NCI-H1930 (cell line): ENCODE measurements at regions not wholly inside any gene's neighbourhood (a gene's known extent, or its start where the extent isn't known, plus 50 kb on each side); places are given as distances from the start of the nearest gene placed in this dataset.
A peak's percentile ranks its signal among the peaks of the same experiment; 100 is the strongest.
"Not testable (repeated sequence)": the region's sequence is repeated elsewhere in the genome, so short reads cannot be mapped to it uniquely, and the experiment has no call there.

Experiments used
- DNase-seq, 2 experiments: peaks; one replicate each; lab custom pipeline; 2025; lab: John Stamatoyannopoulos, UW

DNA sequence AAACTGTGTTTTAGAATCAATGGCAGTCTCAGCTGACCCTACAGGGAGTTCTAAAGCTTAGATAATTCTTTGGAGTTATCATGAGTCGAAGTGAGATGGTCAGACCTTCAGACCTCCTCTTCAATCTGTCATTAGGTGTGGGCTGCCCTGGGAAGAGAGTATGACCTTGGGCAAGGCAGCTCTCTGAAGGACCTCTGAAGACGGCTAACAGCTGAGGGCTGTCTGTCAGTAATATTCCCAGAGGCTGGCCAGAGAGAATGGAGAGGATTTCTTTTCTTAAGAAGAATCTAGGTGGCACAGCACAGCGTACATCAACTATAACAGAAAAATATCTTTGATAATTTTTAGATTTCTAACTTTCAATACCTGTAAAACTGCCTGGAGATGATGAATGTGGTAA lies 379.4 kb downstream of the ZNF674 start:
- DNase-seq = no peak

DNA sequence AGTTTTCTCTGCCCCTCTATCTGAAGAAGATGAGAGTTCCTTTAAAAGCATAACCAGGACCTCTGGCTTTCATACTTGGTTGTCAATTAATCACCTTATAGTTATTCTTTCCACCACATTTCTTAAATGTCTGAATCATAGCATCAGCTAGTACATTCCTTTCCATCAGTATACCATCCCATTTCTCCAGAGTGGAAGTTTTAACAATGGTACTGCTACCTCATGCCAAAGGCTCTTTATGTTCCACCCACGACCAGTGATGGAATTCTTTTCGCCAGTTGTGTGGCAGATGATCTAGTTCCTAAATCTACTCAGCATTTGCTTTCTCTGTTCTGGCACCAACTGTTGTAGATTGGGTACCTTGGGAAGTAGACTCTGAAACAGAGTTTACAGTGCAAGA lies 379.8 kb downstream of the ZNF674 start:
- no peak for DNase-seq

DNA sequence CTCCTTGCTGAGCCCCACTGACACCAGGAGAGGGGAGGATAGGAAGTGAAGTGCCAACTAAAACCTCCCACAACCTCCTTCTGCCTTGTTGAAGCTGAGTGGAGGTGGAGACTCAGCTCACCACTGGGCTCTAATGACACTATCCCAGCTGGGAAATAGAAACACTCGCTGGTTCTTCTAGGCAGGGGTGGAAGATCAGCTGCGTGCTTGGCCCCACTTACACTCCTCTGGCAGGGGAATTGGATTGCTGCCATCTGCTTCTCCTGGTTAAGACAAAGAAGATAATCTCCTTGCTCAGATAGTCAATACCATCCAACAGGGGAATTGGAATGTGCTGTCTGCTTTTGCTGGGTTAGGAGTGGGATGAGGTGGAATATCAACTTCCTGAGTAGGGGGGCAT lies 392.5 kb downstream of the ZNF674 start:
- DNase-seq = no peak

DNA sequence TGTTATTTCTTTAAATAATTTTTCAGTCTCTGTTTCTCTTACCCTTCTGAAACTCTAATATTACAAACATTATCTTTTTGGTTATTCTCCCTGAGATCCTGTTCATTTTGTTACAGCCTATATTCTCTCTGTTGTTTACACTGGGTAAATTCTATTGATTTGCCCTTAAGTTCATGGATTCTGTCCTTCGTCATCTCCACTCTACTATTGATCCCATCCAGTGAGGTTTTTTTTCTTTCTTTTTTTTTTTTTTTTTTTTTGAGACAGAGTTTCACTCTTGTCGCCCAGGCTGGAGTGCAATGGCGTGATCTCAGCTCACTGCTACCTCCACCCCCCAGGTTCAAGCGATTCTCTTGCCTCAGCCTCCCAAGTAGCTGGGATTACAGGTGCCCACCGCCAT lies 393.9 kb downstream of the ZNF674 start:
- not testable (repeated sequence) for DNase-seq

DNA sequence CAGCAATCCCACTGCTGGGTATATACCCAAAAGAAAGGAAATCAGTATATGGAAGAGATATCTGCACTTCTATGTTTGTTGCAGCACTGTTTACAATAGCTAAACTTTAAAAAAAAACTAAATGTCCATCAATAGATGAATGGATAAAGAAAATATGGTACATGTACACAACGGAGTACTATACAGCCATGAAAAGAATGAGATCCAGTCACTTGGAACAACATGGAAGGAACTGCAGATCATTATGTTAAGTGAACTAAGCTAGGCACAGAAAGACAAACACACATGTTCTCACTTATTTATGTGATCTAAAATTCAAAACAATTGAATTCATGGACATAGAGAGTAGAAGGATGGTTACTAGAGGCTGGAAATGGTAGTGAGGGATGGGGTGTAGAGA lies 400.7 kb downstream of the ZNF674 start:
- DNase-seq = no peak

DNA sequence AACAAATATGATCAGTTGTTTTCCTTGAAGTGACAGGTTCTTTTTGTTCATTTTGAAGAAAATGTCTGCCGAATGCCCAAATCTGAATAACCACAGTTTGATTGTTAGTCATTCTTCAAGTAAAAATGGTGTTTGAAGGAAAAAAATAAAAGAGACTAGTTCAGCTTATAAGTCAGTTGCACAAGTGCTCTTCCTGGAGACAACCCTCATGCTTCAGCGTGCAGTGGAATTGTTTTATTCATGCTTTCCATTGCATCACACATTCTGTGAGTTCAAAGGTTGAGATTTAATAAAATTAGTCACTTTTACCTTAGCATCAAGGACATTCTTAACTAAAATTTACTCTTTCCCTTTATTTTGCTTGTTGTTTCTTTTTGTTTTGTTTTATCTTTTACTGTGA lies 404.9 kb downstream of the ZNF674 start:
- no peak for DNase-seq

DNA sequence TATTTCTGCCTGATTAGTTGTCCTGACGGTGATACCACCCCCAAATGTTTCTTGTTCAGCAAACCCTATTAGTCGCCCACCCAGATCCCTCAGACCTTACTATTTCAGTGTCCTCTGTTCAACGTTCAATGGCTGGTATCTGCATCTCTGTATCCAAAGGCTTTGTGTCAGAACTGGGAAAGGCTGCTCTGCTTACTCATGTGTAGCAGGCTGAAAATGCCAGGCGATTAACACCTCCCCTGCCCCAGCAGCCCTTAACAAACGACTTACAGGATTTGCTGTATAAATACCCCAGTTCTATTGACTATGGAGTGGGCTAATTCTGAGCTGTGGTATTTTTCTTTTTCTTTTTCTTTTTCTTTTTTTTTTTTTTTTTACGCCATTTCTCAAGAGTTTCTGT lies 415.0 kb downstream of the ZNF674 start:
- DNase-seq = peak in 1 of 2 experiments; percentile 2

DNA sequence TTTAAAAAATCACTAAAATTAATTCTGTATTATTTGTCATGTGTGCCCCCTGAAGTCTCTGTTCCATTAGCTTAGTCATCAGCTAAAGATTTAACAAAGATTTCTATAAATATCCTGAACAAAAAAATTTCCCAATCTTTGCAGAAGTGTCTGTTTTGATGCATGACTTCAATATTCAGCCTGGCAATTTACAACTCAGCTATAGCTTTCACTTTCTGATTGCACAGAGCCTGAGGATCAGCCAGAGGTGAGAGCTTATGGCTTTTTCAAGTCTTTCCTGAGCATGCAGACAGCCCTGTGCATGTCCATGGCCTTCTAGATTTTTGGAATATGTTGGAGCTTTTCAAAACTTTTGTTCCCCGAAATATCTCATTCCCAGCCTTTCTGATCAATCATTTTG lies 420.1 kb downstream of the ZNF674 start:
- no peak for DNase-seq

DNA sequence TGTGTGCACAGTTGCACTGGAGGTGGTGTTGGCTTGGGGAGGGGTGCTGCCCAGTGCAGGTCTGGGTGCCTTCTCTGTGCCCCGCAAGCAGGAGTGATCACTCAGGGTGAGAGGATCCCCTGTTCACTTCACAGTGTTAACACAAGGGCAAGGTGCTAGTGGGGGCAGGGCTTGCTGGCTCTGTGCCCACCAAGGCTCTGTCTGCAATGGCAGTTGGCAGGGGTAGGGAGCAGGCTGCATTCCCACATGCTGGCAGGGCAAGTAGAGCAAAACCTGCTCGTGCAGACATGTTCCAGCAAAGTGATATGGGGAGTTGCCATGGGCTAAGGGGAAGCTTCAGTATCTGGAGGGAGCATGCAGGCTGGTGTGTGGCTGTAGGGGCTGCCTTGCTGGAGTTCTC lies 428.0 kb downstream of the ZNF674 start:
- no peak for DNase-seq

DNA sequence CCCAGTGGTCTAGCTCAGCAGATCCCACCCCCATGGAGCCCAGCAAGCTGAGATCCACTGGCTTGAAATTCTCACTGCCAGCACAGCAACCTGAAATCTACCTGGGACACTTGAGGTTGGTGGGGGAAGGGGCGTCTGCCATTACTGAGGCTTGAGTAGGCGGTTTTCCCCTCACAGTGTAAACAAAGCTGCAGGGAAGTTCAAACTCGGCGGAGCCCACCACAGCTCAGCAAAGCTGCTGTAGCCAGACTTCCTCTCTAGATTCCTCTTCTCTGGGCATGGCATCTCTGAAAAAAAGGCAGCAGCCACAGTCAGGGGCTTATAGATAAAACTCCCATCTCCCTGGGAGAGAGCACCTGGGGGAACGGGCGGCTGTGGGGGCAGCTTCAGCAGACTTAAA lies 457.9 kb downstream of the ZNF674 start:
- not testable (repeated sequence) for DNase-seq

DNA sequence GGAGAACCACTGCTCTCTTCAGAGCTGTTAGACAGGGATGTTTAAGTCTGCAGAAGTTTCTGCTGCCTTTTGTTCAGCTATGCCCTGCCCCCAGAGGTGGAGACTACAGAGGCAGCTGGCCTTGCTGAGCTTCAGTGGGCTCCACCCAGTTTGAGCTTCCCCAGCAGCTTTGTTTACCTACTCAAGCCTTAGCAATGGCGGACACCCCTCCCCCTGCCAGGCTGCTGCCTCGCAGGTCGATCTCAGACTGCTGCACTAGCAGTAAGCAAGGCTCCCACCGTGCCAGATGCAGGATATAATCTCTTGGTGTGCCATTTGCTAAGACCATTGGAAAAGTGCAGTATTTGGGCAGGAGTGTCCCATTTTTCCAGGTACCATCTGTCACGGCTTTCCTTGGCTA lies 465.1 kb downstream of the ZNF674 start:
- not testable (repeated sequence) for DNase-seq

DNA sequence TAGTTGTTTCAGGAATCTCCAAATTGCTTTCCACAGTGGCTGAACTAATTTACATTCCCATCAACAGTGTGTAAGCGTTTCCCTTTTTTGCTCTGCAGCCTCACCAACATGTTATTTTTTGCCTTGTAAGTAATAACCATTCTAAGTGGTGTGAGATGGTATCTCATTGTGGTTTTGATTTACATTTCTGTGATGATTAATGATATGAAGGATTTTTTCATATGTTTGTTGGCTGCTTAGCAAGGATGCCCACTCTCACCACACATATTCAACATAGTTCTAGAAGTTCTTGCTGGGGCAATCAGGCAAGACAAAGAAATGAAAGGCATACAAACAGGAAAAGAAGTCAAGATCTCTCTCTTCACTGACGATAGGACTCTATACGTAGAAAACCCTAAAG lies 472.4 kb downstream of the ZNF674 start:
- DNase-seq = no peak

DNA sequence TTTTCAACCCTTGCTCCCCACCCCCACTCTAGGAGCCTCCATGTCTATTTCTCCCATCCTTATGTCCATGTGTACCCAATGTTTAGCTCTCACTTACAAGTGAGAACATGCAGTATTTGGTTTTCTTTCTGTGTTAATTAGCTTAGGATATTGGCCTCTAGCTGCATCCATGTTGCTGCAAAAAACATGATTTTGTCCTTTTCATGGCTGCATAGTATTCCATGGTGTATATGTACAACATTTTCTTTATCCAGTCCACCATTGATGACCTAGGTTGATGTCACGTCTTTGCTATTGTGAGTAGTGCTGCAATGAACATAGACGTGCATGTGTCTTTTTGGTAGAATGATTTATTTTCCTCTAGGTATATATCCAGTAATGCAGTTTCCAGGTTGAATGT lies 472.8 kb downstream of the ZNF674 start:
- DNase-seq = no peak

DNA sequence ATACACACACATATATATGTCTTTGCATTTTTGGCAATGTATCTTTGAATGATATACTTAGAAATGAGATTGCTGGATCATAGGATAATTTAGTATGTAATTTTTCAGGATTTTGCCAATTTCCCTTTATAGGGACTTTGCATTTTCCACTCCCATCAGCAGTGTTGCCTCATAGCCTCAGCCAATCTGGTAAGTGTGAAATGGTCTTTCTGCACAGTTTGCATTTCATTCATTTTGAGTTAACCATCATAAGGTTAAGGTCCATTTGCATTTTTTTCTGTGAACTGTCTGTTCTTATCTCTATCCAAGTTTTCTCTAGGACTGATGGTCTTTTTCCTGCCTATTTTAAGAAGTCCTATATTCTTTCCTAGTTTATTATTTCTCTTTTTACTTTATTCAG lies 474.8 kb downstream of the ZNF674 start:
- DNase-seq = no peak

DNA sequence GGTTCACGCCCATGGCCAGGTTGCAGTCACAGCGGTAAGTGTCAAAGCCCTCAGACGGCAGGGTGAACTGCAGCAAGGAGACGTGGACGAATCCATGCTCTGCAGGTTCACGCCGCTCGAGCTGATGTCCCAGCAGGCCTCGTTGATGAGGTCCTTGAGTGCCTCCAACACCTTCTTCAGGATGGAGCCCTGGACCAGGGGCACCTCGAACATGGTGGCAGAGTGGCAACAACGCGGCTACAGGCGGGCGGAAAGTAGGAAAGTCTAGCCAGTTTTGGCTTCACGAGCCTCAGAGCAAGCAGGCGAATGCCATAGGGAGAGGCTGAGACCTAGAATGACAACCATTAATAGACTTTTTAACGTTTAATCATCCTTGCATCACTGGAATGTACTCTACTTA lies 485.9 kb downstream of the ZNF674 start:
- DNase-seq = no peak

DNA sequence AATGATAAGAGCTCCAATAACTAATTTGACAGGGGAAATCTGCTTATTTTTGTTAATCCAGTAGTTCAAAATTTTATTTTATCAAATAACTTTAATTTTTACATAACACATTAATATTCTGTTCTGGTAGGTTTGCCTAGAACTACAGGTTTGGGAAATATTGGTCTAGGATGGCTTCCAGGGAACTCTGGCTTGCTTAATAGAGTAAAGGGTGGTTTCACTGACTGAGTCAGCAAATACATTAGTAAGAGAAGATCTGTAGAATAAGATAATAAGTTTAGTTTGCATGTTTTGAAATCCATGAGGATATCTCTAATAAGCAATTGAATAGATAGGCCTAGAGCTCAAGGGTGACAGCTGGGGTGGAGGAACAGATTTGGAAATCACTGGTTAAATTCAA lies 500.7 kb downstream of the ZNF674 start:
- DNase-seq = no peak

DNA sequence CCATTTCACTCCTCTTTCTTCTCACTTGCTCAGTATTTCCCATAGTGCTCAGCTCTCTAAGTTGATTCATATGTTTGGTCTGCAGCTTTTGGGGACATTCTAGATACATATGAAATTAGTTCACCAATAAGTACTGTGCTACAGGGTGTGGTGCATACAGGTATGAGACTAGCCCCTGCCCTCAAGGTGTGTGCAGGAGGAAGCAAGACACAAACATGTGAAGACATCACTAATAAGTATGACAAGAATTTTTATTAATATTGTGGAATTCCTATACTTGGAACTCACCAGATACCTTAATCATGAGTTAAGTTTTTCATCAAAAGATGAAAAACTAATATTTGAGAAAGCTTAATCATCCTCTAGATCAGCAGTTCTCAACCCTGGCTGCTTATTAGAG lies 505.2 kb downstream of the ZNF674 start:
- DNase-seq = no peak

DNA sequence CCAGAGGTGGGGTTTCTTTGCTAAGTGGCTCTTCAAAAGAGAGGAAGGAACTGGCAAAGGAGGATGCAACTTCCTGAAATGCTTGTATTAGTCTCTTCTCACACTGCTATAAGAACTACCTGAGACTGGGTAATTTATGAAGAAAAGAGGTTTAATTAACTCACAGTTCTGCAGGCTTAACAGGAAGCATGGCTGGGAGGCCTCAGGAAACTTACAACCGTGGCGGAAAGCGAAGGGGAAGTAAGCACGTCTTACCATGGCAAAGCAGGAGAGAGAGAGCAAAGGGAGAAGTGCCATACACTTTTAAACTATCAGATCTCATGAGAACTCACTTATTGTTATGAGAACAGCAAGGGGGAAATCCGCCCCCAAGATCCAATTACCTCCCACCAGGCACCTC lies 505.7 kb downstream of the ZNF674 start:
- DNase-seq = no peak

DNA sequence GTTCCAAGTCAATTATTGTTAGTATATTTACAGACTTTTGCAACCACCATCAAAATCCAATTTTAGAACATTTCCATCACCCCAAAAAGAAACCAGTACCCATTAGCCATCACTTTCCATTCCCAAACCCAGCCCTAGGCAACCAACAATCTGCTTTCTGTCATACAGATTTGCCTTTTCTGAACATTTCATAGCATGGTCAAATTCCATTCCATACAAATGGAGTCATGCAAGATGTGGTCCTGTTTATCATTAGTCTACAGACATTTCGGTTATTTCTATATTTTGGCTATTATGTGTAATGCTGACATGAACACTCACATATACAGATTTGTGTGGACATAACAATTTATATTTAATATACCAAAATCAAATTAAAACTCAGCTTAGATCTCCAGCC lies 508.7 kb downstream of the ZNF674 start:
- no peak for DNase-seq

DNA sequence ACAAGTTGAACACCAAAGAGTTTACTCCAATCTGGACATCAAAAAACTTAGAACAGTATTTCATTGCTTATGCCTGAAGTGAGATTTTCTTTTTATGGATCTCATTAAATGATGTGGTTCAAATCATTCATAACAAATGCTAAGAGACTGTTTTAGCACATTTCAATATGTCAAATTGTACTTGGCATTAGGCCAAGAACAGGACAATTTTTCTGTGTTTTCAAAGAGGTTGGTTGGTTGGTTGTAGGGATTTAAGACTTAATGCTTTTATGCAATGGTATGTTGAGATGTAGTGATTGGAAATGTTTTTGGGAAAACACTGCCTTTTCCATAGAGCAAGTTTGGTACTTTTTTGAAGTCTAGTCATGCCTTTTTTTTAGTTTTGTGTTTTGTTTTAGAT lies 510.4 kb downstream of the ZNF674 start:
- DNase-seq = no peak

DNA sequence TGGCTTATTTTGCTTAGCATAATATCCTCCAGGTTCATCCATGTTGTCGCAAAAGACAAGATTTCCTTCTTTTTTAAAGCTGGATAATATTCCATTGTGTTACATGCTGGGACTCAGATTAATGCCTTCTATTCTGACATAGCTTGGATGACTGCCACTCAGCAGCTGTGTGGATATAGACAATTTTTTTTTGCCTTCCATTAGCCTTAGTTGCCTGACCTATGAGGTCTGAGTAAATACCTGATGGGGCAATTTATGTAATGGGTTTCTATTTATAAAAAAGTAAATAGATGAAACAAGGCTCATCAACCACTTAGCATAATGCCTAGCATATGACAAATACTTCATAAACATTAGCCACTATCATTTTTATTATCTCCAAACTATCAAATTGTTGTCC lies 515.4 kb downstream of the ZNF674 start:
- DNase-seq = peak; percentile 87 to 94

DNA sequence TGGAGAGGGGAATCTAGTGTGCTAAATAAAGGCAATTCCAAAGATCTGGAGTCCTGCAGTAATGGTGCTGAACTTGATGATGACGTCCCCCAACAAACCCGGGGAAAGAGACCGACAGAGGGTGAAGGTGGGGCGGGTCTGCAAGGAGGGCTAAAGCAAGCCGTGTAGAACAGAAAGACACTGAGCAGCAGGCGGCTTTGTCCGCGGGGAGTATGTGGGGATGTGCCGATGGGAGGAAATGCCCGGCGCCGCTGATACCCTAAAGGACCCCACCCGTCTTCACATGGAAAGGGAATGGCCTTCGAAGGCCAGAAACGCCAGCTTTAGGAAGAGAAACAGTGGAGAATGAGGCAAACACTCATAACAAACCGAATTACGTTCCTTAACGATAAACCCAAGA lies 528.9 kb downstream of the ZNF674 start:
- DNase-seq = no peak

DNA sequence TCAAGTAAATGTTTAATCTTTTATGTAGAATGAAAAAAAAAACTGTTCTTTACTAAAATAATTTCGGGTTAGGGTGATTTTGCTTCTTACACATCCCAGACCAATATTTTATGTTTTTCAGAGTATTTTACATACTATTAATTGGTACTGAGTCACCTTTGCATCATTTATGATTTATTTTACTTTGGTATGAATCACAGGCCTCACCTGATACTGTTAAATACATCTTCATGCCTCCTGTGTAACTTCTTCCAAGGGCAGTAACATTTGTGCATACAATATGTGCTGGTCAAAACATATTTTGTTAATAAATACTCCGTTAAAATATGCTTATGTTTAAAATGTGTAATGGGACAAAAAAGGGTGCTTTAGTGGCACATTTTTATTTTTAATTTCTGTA lies 529.6 kb downstream of the ZNF674 start:
- no peak for DNase-seq

DNA sequence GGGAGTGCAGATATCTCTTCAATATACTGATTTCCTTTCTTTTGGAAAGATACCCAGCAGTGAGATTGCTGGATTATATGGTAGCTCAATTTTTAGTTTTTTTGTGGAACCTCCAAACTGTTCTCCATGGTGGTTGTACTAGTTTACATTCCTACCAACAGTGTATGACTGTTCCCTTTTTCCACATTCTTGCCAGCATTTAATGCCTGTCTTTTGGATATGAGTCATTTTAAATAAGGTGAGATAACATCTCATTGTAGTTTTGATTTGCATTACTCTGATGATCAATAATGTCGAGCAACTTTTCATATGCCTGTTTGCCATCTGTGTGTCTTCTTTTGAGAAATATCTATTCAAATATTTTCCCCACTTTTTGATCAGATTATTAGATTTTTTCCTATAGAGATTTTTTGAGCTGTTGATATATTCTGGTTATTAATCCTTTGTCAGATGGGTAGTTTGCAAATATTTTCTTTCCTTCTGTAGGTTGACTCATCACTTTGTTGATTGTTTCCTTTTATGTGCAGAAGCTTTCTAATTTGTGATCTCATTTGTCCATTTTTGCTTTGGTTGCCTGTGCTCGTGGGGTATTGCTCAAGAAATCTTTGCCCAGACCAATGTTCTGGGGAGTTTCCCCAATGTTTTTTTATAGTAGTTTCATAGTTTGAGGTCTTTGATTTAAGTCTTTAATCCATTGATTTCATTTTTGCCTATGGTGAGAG lies 552.7 kb downstream of the ZNF674 start:
- DNase-seq = no peak

DNA sequence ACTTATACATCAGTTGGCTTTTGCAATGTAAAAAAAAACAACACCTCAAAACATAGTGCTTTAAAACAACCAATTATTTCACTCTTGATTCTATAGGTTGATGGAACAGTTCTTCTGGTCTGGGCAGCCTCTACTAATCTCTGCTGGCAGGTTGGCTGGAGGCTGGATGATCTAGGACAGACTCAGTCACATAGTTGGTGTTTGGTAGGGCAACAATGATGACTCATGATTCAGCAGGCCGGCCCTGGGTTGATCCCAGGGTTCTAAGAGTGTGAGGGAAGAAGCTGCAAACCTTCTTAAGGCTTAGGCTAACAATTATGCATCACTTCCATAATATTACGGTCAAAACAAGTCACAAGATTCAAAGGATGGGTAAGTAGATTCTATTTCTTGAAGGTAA lies 558.2 kb downstream of the ZNF674 start:
- no peak for DNase-seq
